PFSK-1 (cell line): ENCODE measurements at regions not wholly inside any gene's neighbourhood (a gene's known extent, or its start where the extent isn't known, plus 50 kb on each side); places are given as distances from the start of the nearest gene placed in this dataset.

Experiments used
- POLR2AphosphoS5 ChIP-seq: IDR thresholded peaks from 2 replicates; pipeline ENCODE4 v1.6.1; 2012; ENCODE audit warnings: low read depth, mild to moderate bottlenecking, control low read depth, low read length, moderate library complexity
- TAF1 ChIP-seq: IDR thresholded peaks from 2 replicates; pipeline ENCODE4 v1.6.1; 2012; ENCODE audit warnings: low read length, control low read depth, borderline replicate concordance; ENCODE audit not compliant: insufficient read depth

DNA sequence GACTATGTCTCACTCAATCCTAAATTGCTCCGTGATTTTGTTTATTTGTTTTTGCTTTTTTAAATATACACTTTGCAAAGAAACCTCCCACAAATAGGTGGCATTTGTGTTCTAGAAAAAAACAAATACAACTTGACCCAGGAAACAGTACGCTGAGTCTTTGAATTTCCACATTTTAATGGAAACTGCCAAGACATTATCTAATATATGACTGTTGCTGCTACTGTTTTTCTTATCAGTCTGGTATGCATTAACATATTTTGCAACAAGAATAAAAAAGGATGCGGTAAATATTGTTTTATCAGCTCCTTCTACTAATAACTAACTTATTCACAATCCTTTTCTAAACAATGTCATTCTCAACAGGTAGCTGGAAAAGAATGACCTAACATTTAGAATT lies 187.4 kb downstream of the LRIG3 start:
- TF ChIP-seq TAF1 (no peak), POLR2AphosphoS5 (no peak)
